HepG2 (cell line): ENCODE measurements at regions not wholly inside any gene's neighbourhood (a gene's known extent, or its start where the extent isn't known, plus 50 kb on each side); places are given as distances from the start of the nearest gene placed in this dataset.

Source experiments
- E2F5 ChIP-seq: sonication (generic); formaldehyde crosslinking; conservative IDR thresholded peaks from 2 replicates; pipeline ENCODE4 v1.4.0; 2020; ENCODE audit warnings: missing genetic modification reagents
- RARA ChIP-seq: IDR thresholded peaks from 2 replicates; pipeline ENCODE4 v1.6.1; 2016; ENCODE audit warnings: missing genetic modification reagents, missing compliant biosample characterization
- REPIN1 ChIP-seq: sonication (generic); formaldehyde crosslinking; IDR thresholded peaks from 2 replicates; pipeline ENCODE4 v1.8.0; 2022; ENCODE audit warnings: missing genetic modification reagents, low read depth, mild to moderate bottlenecking, borderline replicate concordance
- SNRNP70 ChIP-seq: fragments of 200-400 bp; formaldehyde crosslinking; IDR thresholded peaks from 2 replicates; pipeline ENCODE4 v1.6.1; 2017; ENCODE audit warnings: mild to moderate bottlenecking, low read depth, low read length, moderate library complexity
- TEAD2 ChIP-seq: sonication (generic); formaldehyde crosslinking; IDR thresholded peaks from 2 replicates; pipeline ENCODE4 v1.9.0; 2021; ENCODE audit warnings: missing genetic modification reagents
- ZNF142 ChIP-seq: sonication (generic); formaldehyde crosslinking; IDR thresholded peaks from 2 replicates; pipeline ENCODE4 v1.4.0; 2020; ENCODE audit warnings: missing genetic modification reagents
- ZNF558 ChIP-seq: sonication (generic); formaldehyde crosslinking; IDR thresholded peaks from 2 replicates; pipeline ENCODE4 v1.9.0; 2022; ENCODE audit warnings: mild to moderate bottlenecking, missing genetic modification reagents, borderline replicate concordance
- ZSCAN12 ChIP-seq: sonication (generic); formaldehyde crosslinking; IDR thresholded peaks from 2 replicates; pipeline ENCODE4 v1.9.0; 2021; ENCODE audit warnings: mild to moderate bottlenecking, missing genetic modification reagents

- TF ChIP-seq ZSCAN12 (CRISPR knock-in tag) (no peak), ZNF558 (no peak), E2F5 (CRISPR knock-in tag) (no peak), SNRNP70 (no peak), TEAD2 (no peak), ZNF142 (CRISPR knock-in tag) (no peak), RARA (CRISPR knock-in tag) (no peak), REPIN1 (CRISPR knock-in tag) (no peak)
Measured at GRCh38 chr2:107747964-107748583, 78.6 kb upstream of the RGPD4 start (continued).
